ENCODE measurements at regions not wholly inside any gene's neighbourhood (a gene's known extent, or its start where the extent isn't known, plus 50 kb on each side); places are given as distances from the start of the nearest gene placed in this dataset.
"Not testable (repeated sequence)": the region's sequence is repeated elsewhere in the genome, so short reads cannot be mapped to it uniquely, and the experiment has no call there.

GRCh38 chr3:59171491-59171890 lies 121.7 kb upstream of the CFAP20DC start:
- DNase-seq, result no peak

- DNase-seq, result not testable (repeated sequence)
Measured at GRCh38 chr3:59170166-59170565, 120.3 kb upstream of the CFAP20DC start.

- no peak for DNase-seq
Measured at GRCh38 chr3:59167756-59168155, 117.9 kb upstream of the CFAP20DC start.

DNA sequence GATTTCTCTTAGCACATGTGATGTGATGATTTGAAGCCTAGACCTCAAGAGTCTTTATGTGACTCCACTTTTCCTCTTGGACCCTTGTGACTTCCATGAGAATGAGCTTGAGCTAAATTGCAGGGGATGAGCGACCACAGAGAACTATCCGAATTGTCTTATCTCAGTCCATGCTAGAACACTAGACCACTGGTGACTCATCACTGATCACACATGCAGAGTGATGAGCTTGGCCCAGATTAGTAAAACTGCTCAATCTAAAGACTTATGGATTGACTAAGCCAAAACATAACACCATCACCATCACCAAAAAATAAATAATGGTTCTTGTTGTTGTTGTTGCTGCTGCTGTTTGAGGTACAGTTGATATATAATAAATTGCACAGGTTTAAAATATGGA lies 114.1 kb upstream of the CFAP20DC start:
- no peak for DNase-seq

- DNase-seq, result no peak
Measured at GRCh38 chr3:59161048-59161447, 111.2 kb upstream of the CFAP20DC start.

DNA sequence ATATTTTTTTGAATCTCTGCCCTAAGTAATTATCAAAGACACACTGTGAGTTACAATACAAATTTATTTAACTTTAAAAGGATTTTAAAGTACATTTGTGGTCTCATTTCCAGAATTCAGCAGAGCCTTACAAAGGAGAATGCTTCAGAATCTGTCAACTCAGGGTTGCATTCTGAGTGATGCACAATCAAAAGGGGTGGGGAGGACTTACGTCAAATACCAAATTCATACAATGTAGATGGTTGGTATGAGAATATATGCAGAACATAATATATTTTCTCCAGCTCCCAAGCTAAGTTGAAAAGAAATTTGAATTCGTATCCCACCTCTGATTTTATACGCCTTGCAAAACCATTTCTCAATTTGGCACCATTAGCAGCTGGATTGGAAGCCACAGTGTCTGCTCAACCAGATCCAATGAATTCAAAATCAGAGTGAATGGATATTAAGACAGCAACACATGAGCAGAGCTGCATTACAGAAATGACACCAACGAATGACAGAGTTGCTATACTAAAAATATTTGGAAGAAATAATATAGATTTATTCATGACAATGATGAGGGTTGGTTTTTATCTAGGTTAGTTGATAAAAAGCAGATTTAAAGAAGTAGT lies 110.4 kb upstream of the CFAP20DC start:
- no peak for DNase-seq

GRCh38 chr3:59153648-59154047 lies 103.8 kb upstream of the CFAP20DC start:
- DNase-seq, result no peak

GRCh38 chr3:59152943-59153342 lies 103.1 kb upstream of the CFAP20DC start:
- DNase-seq, result no peak

DNA sequence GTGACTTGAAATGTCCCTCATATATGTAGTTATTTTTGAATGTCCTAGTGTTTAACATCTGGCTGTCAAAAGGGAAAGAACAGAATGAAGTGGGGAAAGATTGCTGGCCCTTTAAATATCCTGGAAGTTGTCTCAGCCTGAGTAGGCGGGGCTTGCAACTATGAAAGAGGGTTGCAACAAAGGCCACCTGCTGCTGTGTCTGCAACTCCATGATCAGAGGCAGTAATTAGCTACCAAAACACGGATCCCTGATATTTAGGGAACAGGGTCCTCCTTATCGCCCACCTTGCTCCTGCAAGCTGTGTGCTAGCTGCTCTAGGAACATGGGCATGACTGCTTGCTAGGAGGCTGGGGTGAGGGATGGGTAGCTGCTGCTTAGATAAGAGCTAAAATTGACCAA lies 100.2 kb upstream of the CFAP20DC start:
- no peak for DNase-seq

DNA sequence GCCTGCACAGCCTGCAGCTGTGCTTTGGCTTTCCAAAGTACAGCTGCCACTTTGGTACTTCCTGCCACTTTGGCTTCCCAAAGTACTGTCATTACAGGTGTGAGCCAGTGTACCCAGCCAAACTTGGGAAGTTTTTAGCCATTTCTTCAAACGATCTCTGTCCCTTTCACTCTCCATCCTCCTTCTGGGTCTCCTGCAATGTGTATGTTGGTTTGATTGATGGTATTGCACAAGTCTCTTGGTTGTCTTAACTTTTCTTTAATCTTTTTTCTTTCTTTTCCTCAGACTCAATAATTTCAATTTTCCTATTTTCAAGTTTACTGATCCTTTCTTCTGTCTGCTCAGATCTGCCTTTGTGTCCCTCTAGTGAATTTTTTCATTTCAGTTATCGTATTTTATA lies 99.3 kb upstream of the CFAP20DC start:
- no peak for DNase-seq

DNA sequence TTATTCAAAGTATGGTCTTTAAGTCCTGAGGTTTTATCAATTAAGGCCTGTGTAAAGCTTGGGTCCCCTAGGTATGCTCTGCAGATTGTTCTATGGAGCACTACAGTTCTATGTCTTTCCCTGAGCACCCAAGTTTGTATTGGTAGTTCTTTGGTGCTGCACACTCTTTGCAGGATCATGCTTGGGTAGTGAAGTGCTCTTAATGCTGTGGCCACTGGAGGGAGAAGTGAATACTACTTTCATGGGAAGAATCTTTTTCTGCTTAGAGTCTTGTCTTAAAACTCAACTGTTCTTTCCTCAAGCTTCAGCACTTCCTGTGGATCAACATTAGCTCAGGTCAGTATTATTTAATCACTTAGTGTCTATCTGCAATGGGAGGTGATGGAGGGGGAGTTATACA lies 93.6 kb upstream of the CFAP20DC start:
- no peak for DNase-seq

DNA sequence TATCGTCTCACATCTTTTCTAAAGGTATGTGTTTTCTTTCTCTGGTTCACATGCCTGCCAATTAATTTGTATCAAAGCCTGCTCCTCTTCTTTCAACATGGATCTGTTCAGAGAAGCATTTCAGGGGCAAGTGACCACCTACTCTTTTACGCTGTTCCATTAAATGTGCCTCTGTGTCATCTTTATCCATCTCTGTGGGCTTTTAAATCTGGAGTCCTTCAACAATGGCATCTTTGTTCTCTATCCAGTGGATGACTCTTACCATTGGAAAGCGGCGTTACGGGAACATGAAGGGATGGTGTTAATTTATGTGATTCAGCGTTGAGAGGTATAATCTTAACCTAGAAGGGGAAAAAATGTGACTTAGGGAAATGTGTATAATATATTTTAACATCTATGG lies 92.7 kb upstream of the CFAP20DC start:
- no peak for DNase-seq

DNA sequence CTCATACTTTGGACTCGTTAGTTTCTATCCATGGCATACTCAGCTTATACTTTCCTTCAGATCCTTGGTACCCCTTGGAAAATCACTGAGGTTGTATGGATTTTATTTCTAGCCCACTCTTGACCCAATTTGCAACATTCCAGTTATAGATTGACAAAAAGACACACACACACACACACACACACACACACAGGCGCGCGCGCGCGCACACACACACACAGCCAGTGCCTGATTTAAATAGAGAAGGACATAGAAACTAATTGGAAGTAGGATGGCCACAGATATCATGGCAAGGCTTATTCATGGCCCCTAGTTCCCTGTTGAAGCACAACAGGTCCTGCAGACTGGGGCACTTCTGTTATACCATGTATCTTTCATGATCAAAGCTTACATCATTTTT lies 89.1 kb upstream of the CFAP20DC start:
- no peak for DNase-seq

DNA sequence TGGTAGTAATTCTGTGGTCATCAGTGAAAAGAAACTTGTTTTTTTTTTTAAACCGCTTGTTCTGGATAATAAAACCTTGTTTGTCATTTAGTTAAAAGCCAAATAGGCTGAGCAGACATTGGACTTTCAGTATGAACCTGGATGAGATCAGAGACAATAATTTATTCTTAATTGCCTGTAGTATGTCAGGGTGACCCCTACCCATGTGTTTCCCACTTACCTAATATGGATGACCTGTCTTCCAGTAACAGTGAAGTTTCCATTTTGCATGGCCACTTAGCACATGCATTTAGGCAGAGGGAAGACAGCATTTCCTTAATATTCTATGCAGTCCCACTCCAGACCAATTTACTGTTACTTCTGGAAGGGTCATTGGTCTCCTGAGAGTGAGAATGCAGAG lies 87.6 kb upstream of the CFAP20DC start:
- DNase-seq, result no peak

- DNase-seq, result no peak
Measured at GRCh38 chr3:59136081-59136480, 86.3 kb upstream of the CFAP20DC start.

DNA sequence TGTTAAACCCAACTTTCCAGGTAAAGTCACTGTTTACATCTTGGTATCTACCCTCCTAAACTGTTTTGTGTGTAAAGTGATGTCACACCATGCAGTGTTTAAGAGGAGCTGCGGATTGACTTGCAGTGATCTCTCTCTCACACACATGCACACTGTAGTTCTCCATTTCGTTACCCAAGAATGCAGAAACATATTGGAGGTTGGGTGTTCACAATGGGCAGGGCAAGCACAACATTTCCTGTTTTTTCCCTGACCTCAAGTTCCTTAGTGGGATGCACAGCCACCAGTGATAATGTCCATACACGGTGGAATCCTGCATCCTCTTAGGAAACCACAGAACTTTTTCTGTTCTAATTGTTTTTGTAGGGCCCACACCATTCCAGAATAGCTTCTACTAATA lies 85.3 kb upstream of the CFAP20DC start:
- no peak for DNase-seq

- no peak for DNase-seq
Measured at GRCh38 chr3:59133311-59133710, 83.5 kb upstream of the CFAP20DC start.

GRCh38 chr3:59131016-59131766 lies 81.4 kb upstream of the CFAP20DC start:
- no peak for DNase-seq

DNA sequence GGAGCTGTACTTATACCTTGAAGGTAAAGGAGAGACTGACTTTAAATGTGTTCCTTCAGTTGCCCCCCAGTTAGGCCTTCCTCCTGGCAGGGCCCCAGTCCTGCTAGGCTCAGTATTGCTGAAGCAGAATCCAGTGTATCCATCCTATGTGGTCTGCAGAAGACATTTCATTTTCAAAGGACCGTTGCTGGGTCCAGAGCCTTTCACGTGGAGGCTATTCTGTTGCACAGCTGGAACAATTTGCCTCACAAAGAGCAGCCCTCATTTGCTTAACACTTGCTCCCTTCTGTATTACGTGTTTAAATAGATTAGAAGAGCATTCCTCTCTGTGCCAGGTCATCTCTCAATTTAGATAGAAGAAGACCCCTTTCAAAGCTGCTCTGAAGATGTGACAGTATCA lies 78.9 kb upstream of the CFAP20DC start:
- no peak for DNase-seq

DNA sequence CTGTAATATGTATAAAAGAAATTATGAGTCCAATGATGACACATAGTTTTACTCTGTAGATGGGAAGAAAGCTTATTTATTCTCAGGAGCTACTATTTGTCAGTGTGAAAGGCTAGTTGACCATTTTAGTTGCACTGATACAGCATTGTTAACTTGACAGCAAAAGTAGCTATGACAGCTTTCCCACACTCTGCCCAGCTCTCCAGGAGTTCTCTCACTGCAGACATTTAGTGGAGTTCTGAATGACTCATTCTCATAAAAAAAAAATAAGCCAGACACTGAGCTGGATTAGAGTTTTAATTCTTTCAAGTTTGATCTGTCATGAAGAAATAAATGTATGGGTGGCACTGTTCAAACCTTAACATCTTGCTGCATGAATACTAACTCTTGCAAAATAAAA lies 77.2 kb upstream of the CFAP20DC start:
- no peak for DNase-seq

DNA sequence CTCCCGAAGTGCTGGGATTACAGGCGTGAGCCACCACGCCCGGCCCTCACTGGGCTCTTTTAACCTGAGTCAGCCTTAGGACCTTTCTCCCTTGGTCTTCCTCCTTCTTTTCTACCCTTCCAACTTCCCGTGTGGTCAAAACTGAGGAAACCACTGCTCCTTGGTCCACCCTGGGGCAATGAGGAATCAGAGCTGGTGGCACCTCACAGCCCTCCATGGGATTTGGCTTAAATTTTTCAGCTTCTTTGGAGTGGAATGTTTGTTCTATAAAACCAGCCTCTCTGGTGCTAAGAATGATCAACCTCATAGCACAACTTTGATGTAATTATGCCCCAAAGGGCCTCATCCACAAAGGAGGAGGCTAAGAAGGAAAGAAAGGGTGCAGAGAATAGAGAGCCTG lies 76.6 kb upstream of the CFAP20DC start:
- no peak for DNase-seq

DNA sequence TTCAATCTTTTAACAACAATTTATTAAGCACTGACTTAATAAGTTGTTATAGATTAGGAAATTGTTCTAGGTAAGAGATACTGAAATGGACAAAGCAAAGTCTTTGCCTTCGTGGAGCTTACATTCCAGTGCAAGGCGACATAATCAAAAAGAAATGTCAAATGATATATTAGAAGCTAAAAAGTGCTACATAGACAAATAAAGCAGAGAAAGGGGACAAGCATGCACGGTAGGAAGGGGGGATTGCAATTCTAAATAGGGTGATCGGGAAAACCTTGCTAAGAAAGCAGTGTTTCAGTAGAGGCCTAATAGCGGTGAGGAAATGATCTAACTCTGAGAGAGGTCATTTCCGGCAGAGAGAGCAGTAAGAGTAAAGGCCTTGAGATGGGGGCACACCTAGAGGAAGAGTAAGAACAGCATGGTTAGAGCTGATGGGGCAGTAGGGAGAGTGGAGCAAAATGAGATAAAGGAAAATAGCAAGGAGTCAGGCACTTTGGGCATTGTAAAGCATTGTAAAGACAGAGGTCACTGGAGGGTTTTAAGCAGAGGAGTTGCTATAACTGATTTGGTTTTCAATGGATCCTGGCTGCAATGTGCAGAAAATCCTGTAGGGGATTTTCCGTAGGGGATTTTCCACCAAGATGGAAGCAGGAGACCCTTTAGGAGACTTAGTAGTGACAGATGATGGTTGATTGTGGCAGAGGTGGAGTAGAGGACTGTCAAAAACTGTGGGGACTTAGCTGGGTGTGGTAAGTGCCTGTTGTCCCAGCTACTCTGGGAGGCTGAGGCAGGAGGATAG lies 71.7 kb upstream of the CFAP20DC start:
- DNase-seq, result no peak

- no peak for DNase-seq
Measured at GRCh38 chr3:59118928-59119327, 69.1 kb upstream of the CFAP20DC start.

- DNase-seq, result no peak
Measured at GRCh38 chr3:59117396-59117795, 67.6 kb upstream of the CFAP20DC start.

All from activated T-cell treated with anti-CD3 and anti-CD28 coated beads for 4 hours (primary cell).